ENCODE measurements at regions not wholly inside any gene's neighbourhood (a gene's known extent, or its start where the extent isn't known, plus 50 kb on each side); places are given as distances from the start of the nearest gene placed in this dataset.

DNA sequence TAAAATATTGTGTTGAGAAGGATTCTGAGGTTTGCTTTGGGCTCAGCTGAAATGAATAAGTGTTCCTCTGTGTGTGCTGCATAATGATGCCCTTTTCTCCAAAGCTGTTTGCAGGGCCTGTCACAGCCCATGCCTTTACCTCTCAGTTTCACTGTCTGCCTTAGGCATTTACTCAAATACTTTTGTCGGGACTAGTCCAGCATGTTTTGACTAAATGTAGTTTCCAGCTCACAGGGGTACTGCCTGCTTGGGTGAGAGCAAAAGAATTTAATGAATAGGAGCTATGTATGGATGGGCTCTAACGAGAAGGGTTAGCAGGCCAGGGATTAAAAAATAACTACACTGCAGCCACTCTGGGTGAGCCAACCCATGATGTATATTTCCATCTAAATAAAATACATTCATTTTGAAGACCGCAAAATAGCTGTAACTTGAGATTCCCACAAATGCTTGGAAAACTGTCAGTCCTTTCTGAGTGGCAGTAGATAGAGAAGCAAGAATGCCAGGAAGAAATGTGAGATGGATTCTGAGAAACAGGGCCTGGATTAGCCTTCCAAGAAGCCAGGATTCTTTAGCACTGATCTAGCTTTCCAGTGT lies 549.2 kb upstream of the TBL1XR1 start:
- FAIRE-seq: no peak
- no peak for DNase-seq (ENCODE audit: insufficient read length, low spot score)
- TF ChIP-seq, protein P1, sequence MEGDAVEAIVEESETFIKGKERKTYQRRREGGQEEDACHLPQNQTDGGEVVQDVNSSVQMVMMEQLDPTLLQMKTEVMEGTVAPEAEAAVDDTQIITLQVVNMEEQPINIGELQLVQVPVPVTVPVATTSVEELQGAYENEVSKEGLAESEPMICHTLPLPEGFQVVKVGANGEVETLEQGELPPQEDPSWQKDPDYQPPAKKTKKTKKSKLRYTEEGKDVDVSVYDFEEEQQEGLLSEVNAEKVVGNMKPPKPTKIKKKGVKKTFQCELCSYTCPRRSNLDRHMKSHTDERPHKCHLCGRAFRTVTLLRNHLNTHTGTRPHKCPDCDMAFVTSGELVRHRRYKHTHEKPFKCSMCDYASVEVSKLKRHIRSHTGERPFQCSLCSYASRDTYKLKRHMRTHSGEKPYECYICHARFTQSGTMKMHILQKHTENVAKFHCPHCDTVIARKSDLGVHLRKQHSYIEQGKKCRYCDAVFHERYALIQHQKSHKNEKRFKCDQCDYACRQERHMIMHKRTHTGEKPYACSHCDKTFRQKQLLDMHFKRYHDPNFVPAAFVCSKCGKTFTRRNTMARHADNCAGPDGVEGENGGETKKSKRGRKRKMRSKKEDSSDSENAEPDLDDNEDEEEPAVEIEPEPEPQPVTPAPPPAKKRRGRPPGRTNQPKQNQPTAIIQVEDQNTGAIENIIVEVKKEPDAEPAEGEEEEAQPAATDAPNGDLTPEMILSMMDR (IDR thresholded peaks at IDR 0.05; ENCODE audit: insufficient read depth, missing control alignments): no peak

DNA sequence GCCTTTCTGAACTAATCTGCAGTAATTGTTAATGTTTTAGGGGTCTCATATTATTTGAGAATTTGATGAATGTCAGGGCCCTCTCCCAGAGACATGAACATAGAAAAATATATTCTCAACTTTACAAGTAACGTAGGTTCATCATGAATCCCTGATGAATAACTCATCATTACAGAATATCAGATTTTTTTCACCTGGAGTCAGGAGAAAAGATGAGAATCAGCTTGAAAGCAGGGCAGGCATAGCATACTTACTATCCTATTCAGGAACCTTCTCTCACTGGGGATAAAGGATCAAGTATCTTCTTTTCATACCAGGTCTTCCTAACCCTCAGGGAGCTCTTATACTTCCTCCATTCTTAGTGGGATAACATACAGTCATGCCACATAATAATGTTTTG lies 552.6 kb upstream of the TBL1XR1 start:
- FAIRE-seq (no peak), DNase-seq (ENCODE audit: insufficient read length, low spot score) (no peak)
- TF ChIP-seq, protein P1 (IDR thresholded peaks at IDR 0.05; ENCODE audit: insufficient read depth, missing control alignments): no peak

DNA sequence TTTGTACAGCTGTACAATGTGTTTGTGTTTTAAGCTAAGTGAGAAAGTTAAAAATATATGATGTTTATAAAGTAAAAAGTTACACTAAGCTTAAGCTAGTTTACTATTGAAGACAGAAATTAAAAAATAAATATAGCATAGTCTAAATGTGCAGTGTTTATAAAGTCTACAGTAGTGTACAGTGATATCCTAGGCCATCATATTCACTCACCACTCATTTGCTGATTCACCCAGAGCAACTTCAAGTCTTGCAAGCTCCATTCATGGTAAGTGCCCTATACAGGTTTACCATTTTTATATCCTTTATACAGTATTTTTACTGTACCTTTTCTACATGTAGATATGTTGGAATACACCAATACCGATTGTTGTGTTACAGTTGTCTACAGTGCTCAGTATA lies 553.2 kb upstream of the TBL1XR1 start:
- TF ChIP-seq, protein P1 (IDR thresholded peaks at IDR 0.05; ENCODE audit: insufficient read depth, missing control alignments): no peak
- DNase-seq (ENCODE audit: insufficient read length, low spot score) (no peak), FAIRE-seq (no peak)

DNA sequence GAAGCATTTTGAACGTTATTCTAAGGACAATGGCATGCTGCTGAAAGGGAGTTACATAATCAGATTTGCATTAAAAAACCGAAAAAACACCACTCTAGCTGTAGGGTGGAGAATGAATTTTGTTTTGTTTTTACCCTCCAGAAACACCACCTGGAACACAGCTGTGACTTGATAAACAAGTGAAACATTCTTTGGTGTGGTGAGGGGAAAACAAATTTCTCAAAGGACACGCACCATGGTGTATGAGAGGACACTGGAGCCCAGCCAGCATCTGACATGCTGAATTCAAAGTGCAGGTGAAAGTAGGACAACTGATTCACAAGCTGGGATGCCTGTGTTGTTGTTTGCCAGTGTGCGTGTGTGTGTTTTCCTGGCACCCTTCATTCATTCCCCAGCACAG lies 554.5 kb upstream of the TBL1XR1 start:
- TF ChIP-seq, protein P1 (IDR thresholded peaks at IDR 0.05; ENCODE audit: insufficient read depth, missing control alignments): no peak

DNA sequence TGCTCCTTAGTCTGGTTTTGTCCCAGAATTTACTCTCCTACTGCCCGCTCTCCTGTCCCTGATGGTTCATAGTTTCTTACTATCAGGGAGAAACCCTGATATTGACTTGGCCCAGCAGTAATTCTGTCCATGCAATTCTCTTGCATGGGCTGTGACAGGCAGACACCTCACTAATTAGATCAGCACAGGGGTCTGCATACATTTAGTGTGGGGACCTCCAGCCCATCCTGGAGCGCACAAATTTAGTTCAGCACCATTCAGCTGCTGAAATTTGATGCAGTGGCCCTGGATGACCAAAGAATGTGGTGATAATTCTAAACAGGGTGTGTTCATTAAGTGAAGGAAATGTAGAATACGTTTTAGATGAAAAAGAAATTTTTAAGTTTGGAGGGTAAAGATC lies 555.5 kb upstream of the TBL1XR1 start:
- DNase-seq (ENCODE audit: insufficient read length, low spot score): no peak
- TF ChIP-seq, protein P1 (IDR thresholded peaks at IDR 0.05; ENCODE audit: insufficient read depth, missing control alignments): no peak
- FAIRE-seq: no peak

More for the DNA sequence above, 554.5 kb upstream of the TBL1XR1 start:
- FAIRE-seq (no peak), DNase-seq (ENCODE audit: insufficient read length, low spot score) (no peak)

DNA sequence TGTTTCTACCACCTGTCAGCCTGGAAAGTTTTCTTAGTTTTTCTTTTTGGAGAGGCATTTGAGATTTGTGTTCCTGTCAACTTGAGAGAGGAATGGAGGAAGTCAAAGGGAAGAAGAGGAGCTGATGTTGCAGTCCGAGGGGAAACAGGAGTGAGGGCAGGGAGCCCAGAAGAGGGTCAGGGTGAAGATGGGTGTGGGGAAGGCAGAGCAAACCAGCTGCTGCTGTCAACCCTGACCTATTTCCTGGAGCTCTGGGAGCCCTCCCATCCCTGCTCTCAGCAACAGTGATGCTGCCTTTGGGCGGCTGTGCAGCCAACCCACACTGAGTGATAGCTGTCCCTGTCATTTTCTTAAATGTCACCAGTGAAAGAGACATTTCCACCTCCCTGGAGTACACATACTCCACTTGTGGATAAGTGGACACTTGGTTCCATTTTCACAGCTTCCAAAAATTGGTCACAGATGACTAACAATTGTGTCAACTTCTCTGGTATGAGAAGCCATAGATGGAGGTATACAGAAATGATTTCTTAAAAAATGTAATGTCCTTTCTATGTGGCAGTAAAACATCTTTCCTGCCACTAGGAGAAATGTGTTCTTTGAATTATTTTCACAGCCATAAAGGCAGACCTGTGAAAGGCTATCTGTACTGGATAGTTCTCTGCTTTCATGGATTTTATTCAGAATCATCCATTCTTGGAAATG lies 556.3 kb upstream of the TBL1XR1 start:
- DNase-seq (ENCODE audit: insufficient read length, low spot score) (no peak), FAIRE-seq (no peak)
- TF ChIP-seq, protein P1 (IDR thresholded peaks at IDR 0.05; ENCODE audit: insufficient read depth, missing control alignments): no peak

DNA sequence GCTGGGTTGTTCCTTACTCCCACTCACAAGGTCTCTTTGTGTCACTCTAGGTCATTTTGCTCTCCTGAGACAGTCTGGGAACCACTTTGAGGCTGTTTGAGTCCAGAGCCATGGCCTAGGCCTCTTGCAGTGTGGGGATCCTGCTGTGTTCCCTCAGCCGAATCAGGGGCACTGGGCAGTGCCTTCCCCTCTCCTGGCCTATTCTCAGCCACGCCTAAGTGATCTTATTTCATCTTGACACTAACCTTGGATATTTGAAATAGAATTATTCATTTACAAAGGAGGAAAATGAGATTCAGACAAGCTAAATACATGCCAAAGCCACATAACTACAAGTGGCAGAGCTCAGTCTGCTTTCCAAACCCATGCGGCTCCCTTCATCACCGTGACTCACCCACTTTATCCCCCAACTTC lies 557.2 kb upstream of the TBL1XR1 start:
- DNase-seq (ENCODE audit: insufficient read length, low spot score) (no peak), FAIRE-seq (no peak)
- TF ChIP-seq, protein P1 (IDR thresholded peaks at IDR 0.05; ENCODE audit: insufficient read depth, missing control alignments): no peak
